NCI-H1436 treated with DMSO at 0.1 percent for 48 hours (cell line): ENCODE measurements at regions not wholly inside any gene's neighbourhood (a gene's known extent, or its start where the extent isn't known, plus 50 kb on each side); places are given as distances from the start of the nearest gene placed in this dataset.
"Not testable (repeated sequence)": the region's sequence is repeated elsewhere in the genome, so short reads cannot be mapped to it uniquely, and the experiment has no call there.

ENCODE experiments used
- DNase-seq: peaks from one replicate; lab custom pipeline; 2025; lab: John Stamatoyannopoulos, UW

DNA sequence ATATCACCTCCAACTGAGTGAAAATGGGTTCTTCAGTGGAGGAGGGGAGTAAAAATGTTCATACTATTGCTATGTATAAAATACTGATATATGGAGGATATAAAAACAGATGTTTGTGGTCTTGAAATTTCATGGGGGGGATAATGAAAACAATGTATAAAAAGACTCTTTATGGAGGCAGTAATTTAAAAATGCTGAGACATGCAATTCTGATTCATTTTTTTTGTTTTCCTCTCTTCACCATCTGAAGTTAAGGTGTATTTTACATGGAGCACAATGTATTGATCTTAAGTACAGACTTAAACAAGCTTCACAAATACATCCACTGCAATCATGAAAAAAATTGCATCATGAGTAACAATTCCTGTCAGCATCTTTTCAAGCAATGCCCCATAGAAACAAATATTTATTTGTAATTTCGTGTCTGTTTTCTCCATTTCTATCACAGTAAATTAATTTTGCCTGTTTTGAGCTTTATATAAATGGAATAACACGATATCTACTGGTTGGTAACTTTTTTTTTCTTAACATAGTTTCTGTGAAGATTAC, 393.2 kb upstream of the ZNF804A start:
- DNase-seq, result no peak

DNA sequence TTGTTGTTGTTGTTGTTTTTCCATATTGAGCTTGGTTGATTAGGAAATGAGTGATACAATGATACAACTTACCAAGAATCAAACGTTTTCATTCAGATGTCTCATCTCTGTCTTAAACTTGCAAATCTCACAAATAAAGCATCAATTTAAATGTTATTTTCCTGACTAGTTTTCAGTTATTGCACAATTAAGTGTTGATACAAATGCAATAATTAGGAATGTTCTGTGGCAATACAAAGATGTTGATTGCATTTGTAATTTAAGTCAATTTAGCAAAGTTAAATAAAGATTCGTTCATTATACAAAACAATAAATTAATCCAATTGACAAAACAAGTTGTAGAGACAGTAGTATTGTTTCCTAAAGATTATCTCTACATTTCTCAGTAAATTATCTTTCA, 392.3 kb upstream of the ZNF804A start:
- DNase-seq, result no peak

DNA sequence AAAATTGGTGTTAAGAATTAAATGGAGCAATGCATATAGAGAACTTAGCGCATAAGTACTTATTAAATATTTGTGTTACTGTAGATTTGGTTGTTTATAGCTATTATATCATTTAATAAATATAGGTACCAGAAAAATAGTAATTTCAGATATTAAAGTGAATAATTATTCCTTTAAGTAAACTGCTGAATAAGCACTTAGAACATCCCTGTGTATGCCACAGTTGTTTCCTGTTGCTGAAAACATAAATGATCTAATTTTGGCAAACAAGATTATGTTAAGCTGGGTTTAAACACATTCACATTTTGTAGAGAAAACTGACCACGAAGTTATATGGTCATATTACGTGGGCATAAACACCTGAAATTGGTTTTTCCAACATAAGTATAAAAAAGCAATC, 388.0 kb upstream of the ZNF804A start:
- DNase-seq, result no peak

DNA sequence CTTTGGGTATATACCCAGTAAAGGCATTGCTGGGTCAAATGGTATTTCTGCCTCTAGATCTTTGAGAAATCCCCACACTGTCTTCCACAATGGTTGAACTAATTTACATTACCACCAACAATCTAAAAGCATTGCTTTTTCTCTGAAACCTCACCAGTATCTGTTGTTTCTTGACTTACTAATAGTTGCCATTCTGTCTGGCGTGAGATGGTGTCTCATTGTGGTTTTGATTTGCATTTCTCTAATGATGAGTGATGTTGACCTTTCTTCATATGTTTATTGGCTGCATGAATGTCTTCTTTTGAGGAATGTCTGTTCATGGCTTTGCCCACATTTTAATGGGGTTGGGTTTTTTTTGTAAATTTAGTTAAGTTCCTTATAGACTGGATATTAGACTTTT, 382.6 kb upstream of the ZNF804A start:
- no peak for DNase-seq

DNA sequence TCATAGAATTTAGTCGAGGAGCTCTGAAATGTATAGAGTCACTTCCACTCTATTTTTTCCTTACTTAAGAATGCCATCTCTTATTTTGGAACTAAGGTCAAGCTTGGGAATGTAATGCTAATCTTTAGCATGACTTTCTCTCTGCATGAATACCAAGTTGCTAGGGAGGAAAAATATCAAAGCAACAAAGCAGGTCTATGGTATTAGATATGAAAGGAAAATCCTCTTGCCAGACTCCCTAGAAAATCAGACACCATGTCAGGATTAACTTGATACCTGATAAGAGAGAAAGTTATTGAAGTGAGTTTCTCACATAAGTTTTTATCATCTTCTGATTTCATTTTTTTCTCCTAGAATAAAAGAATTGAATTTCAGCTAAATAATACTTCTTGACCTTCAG, 341.7 kb upstream of the ZNF804A start:
- DNase-seq, result no peak

DNA sequence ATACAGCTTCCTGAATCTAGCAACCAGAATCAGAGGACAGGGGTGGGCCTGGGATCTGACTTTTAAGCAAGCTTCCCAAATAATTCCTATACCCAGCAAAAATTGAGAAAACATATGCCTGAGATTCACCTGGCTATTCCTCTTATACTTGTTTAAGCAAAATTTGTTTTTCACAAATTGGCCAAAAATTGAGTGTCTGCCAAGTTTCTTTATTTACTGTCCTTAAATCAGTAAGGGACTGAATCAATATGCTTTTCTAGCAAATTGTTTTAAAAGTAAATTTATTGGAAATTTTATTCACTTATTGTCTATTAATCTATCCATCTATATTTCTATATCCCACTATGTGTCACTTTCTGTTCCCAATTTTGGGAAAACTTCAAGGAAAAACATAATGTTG, 337.0 kb upstream of the ZNF804A start:
- no peak for DNase-seq

DNA sequence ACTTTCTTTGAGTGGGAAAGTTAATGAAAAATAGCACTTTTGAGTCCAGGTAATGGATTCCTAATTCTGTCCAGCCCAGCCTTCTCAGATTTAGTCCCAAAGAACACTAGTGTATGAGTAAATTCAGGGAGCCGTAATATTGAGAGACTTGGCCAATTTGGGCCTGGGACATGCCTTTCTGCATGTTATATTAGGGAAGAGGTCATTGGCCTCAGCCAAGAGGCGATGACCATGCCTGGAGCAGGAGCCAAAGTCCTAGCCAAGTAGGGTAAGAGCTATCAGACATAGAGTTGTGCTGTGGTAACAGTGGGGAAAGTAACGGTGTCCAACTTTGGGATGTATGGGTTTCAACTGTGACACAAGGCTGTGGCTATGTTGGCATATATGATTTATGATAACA, 336.5 kb upstream of the ZNF804A start:
- DNase-seq, result no peak

DNA sequence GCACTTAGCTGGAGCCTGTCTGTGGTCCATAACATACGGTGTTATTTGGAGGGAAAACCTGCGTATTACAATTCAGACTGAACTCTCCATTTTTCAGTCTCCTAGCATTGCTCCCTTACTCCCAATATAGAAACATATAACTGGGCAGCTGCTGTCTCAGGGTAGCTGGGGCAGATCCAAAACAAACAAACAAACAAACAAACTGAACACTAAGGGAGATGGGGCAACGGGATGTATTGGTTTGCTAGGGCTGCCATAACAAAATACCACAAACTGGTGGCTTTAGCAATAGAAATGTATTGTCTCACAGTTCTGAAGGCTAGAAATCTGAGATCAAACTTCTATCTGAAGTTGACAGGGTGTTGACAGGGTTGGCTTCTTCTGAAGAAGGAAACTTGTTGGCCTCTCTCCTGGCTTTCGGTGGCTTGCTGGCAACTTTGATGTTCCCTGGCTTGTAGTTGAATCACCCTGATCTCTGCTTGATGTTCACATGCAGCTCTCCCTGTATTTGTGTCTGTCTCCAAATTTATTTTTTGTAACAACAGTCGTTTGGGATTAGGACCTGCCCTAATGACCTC, 329.3 kb upstream of the ZNF804A start:
- DNase-seq, result no peak

DNA sequence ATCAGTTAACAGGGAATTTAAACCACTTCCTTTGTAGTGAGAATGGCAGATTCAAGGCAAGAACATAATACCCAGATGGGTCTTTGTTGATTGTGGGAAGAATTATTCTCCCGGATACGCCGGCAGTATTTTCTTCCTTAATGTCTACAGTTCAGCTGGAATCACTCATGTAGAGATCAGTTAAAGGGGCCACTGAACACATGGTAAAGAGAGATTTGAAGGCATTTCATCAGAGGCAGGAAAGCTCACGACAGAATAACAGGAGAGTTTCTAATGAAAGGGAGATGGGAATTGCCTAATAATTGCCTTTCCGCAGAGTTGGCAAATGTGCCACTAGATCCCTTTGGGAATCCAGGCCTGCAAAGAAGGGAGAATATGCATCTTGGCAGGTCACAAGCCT, 327.7 kb upstream of the ZNF804A start:
- DNase-seq, result no peak

DNA sequence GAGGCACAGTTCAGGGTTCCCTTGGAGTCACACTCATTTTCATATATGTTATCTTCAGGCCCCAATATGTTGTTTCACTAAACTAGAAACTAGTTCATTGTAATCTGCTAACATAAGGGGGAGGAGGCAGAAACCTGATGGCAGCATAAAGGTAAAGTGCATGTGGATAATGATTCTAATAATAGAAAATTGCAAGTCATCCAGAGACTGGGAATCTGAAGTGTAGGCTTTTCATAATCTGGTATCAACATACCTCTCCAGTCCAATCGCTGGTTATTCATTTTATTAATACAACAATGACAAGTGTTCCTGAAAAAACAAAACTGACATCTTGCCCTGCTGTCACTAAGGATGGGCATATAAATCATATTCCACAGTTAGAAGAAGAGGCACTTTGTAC, 326.3 kb upstream of the ZNF804A start:
- no peak for DNase-seq

DNA sequence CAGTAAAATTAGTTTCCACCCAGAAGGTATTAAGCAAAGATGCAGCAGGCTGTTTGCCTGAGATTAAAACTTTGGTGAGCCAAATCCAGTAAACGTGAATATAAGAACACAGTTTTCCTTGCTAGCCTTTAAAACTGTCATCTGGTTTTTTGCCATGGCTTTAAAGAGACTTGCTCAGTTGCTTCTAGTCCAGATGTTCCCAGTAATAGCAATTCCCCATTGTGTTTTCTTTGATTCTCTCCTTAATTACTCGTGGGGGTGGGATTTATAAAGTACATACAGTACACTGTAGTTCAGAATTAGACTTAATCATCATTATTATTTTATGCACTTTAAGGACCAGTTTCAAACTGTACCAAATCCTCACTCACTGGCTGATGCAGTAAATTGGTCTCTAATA, 303.5 kb upstream of the ZNF804A start:
- DNase-seq, result no peak

DNA sequence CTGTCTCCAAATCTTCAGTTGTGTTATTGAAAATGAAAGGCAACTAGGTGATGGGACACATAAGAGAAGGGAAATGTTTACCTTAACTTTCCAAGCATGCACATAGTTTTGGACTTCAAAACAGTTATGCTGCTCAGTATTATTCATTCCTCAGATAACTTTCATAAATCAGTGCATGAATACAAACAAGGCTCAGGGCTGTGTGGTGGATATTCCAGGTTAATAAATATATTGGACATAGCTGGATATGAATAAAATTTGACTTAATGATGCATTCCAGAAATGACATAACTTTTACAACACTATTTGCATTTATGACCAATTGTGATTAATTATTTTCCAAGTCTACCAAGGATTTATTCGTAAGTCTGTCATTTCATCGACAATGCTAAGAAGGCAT, 301.2 kb upstream of the ZNF804A start:
- DNase-seq, result no peak

DNA sequence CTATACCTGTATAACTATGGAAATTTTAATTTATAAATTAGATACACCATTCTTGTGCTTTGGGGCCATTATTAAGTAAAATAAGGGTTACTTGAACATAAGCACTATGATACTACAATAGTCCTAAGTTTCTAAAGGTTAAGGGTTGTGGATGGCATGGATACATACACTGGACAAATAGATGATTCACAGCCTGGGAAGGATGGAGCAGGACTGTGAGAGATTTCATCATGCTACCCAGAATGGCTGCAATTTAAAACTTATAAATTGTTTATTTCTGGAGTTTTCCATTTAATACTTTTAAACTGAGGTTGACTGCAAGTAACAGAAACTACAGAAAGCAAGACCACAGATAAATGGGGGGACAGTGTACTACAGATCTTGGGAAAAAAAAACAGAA, 295.8 kb upstream of the ZNF804A start:
- DNase-seq, result no peak

DNA sequence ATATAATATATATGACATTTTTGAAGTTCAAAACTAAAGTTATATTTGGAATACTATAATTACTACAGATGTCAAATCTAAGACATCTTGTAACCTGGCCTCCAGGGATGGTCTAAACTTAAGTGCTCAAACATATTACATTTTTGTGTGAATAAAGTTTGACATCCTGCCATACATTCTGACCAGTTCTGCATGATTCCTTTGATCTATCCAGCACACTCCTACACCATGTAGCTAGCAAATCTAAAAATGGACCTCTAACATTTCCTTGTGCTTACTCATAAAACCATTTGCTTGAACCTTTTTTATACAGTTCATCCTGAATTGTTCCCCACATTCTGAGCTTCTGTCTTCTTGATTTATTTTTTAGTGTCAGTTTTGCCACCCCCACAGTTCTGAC, 294.3 kb upstream of the ZNF804A start:
- no peak for DNase-seq

DNA sequence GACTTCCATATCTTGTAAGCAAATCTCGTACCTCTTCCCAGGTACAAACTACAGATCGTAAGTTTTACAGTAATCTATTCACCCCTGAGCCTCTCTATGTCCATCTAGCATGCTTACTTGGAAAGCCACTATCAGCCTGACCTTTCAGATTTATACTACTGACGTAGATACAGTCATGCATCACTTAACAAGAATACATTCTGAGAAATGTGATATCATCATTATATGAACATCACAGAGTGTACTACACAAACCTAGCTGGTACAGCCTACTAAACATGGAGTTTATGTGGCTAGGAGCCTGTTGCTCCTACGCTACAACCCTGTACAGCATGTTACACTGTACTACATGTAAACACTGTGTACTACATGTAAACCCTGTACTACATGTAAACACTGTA, 293.2 kb upstream of the ZNF804A start:
- DNase-seq, result no peak

DNA sequence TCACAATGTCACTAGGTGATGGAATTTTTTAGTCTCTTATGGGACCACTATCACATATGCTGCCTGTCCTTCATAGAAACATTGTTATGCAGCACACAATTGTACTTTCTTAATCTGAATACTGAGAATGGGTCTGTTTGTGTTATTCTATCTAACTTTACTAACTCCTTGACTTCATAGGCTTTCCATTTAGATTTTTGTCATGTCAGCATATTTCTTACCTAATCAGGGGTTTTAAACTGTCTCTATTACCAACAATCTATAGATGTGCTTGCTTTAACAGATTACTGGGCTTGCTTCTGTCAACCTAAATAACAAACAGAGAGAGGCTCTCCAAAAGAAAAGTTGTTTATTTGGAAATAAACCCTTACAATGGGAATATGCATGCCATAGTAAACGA, 289.6 kb upstream of the ZNF804A start:
- no peak for DNase-seq

DNA sequence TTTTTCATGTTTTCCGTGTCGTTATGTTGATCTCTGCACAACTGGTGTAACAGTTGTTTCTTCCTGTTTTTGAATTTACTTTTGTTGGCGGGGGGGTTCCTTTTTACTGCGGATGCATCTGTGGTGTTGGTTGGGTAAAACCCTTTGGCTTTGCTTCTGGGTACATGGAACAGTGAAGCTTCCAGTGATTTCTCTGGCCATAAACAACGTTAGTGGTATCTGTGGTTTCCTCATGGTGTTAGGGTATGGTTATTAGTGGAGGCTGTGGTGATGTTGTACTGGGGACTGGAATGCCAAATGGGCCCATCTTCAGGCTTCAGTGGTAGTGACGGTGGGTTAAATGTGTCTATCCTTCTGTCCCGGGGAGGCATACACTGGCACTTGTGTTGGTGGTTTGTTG, 285.4 kb upstream of the ZNF804A start:
- no peak for DNase-seq

DNA sequence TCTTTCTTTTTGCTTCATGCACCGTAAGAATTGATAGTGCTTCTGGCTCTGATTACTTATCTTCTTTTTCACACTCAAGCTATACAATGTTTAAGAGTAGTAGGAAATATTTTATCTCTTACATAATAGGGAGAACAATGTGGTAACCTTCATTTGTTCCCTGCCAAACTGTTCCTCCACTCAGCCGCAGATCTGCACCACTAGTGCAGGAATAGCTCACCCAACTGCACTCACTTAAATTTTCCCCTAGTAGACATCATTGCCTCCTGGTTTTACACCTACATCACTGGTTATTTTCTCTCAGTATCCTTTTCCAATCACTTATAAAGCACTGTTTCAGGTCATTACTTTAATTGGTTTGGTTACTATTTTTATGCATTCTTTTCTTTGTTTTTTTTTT, 283.5 kb upstream of the ZNF804A start:
- DNase-seq, result no peak

DNA sequence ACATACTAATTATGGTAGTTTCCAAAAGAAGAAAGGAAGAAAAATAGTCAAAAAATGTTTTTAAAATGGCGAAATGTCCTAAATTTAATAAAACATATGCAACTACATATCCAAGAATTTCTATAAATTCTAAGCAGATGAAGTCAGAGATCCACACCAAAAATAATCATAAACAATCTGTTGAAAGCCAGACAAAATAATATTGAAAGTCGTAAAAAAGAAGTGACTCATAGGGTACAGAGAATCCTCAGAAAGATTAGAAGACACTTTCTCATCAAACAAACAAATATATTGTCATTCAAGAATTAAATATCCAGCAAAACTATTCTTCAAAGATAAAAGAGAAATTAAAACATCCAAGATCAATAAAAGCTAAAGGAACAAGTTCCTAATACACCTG, 281.4 kb upstream of the ZNF804A start:
- DNase-seq, result no peak

DNA sequence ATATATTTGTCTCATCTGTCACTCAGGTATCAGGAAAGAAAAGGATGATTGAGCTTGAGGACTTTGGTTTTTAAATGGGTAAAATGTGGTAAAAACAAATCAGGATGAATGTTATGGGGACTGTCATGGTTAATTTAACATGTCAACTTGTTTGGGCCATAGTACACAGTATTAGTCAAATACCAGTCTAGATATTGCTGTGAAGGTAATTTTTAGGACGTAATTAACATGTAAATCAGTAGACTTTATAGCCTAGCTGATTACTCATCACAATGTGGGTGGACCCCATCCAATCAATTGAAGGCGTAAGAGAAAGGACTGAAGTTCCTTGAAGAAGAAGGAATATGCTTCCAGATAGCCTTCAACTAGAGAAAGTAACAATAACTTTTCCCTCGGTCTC, 275.7 kb upstream of the ZNF804A start:
- DNase-seq, result no peak

DNA sequence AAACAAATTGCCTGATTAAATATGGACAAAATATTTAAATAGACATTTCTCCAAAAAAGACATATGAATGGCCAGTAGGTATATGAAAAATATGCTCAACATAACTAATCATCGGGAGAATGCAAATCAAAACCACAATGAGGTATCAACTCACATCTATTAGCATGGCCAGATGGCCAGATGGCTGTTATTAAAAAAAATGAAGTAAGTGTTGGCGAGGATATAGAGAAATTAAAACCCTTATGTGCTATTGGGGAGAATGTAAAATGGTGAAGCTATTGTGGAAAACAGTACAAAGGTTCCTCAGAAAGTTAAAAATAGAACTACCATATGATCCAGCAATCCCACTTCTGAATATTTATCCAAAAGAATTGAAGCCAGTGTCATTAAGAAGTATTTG, 272.3 kb upstream of the ZNF804A start:
- DNase-seq, result no peak

DNA sequence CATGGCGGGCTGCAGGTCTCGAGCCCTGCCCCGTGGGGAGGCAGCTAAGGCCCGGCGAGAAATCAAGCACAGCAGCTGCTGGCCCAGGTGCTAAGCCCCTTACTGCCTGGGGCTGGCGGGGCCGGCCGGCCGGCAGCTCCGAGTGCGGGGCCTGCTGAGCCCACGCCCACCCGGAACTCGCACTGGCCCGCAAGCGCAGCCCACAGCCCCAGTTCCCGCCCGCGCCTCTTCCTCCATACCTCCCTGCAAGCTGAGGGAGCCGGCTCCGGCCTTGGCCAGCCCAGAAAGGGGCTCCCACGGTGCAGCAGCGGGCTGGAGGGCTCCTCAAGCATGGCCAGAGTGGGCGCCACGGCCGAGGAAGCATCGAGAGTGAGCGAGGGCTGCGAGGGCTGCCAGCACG, 270.5 kb upstream of the ZNF804A start:
- DNase-seq, result not testable (repeated sequence)

DNA sequence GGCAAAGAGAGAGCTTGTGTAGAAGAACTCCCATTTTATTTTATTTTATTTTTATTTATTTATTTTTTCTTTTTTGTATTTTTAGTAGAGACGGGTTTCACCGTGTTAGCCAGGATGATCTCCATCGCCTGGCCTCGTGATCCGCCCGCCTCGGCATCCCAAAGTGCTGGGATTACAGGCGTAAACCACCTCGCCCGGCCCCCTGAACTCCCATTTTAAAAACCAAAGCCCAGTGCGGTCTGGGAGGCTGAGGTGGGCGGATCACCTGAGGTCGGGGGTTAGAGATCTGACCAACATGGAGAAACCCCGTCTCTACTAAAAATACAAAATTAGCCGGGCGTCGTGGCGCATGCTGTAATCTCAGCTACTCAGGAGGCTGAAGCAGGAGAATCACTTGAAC, 267.8 kb upstream of the ZNF804A start:
- DNase-seq, result not testable (repeated sequence)

DNA sequence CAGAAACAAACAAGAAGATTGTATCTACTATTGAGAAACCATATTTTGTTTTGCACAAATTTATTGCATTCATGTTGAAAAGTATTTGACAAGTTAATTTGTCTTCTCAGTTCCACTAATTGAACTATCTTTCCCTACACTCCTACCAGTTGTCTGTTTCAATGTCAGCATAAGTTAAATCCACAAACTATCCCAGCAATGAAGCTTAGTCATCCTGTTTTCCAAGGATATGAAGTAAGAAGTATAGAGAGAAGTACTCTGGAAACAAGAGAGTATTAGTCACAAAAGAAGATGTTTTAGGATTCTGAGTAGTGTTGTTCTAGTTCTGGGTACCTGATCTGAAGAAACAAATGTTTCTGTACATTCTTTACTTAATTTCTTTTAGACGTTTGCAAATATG, 261.6 kb upstream of the ZNF804A start:
- no peak for DNase-seq

DNA sequence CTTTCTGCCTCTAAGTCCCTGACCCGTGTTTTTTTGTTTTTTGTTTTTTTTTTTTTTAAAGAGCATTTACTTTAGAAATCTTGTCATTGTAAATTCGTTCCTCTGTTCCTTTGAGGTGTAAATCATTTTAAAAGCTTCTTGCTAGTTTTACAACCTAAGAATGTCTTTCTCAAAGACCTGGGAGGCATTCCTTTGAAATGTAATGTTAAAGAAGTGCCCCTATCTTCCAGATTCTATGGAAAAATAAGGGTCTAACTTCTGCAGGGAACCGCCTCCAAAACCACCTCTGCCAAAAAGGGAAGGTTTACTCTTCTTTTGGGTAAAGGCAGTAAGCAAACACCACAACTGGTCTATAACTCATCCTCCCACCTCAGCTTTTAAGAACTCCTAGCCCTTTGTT, 259.6 kb upstream of the ZNF804A start:
- DNase-seq, result no peak
